SU-DHL-6 (cell line): ENCODE measurements at regions not wholly inside any gene's neighbourhood (a gene's known extent, or its start where the extent isn't known, plus 50 kb on each side); places are given as distances from the start of the nearest gene placed in this dataset.

Source experiments
- EZH2phosphoT487 ChIP-seq: fragments of 200-600 bp; sonication (generic), shearing (Covaris generic); conservative IDR thresholded peaks from 2 replicates; pipeline ENCODE4 v1.6.1; 2018; ENCODE audit warnings: mild to moderate bottlenecking, antibody characterized with exemption, low read length, moderate library complexity, mixed read lengths
- TF ChIP-seq, protein P1 (sequence below): fragments of 200-600 bp; sonication (generic); IDR thresholded peaks from one replicate; pipeline ENCODE4 v1.5.1; 2017; ENCODE audit warnings: antibody characterized with exemption, mild to moderate bottlenecking, low read length, moderate library complexity; ENCODE audit not compliant: insufficient read depth, poor library complexity, severe bottlenecking

DNA sequence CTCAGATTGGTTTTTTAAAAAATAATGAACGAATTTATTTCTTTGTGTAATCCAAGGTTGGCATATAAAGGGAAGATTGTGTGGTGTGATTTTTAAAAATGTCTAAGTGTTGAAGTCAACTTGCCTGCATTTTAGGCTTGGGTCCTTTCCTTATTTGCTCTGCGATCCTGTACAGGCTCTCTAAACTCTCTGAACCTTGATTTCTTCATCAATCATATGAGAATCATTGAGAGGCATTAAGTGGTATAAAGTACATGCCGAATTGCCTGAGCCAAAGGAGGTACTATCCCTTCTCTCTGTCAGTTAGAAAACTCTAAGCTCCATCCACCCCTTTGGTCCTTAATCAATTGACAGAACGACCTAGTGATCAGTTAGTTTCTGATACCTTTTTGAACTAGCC lies 440.4 kb upstream of the MEX3C start:
- TF ChIP-seq, protein P1, sequence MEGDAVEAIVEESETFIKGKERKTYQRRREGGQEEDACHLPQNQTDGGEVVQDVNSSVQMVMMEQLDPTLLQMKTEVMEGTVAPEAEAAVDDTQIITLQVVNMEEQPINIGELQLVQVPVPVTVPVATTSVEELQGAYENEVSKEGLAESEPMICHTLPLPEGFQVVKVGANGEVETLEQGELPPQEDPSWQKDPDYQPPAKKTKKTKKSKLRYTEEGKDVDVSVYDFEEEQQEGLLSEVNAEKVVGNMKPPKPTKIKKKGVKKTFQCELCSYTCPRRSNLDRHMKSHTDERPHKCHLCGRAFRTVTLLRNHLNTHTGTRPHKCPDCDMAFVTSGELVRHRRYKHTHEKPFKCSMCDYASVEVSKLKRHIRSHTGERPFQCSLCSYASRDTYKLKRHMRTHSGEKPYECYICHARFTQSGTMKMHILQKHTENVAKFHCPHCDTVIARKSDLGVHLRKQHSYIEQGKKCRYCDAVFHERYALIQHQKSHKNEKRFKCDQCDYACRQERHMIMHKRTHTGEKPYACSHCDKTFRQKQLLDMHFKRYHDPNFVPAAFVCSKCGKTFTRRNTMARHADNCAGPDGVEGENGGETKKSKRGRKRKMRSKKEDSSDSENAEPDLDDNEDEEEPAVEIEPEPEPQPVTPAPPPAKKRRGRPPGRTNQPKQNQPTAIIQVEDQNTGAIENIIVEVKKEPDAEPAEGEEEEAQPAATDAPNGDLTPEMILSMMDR: no peak
- no peak for TF ChIP-seq EZH2phosphoT487
